HUDEP-2 (cell line): ENCODE measurements at regions not wholly inside any gene's neighbourhood (a gene's known extent, or its start where the extent isn't known, plus 50 kb on each side); places are given as distances from the start of the nearest gene placed in this dataset.

ENCODE experiments used
- DNase-seq, 76 experiments: peaks; one replicate each; lab custom pipeline; 2025; ENCODE audit not compliant: unreplicated experiment in 76 of 76; lab: John Stamatoyannopoulos, UW

DNA sequence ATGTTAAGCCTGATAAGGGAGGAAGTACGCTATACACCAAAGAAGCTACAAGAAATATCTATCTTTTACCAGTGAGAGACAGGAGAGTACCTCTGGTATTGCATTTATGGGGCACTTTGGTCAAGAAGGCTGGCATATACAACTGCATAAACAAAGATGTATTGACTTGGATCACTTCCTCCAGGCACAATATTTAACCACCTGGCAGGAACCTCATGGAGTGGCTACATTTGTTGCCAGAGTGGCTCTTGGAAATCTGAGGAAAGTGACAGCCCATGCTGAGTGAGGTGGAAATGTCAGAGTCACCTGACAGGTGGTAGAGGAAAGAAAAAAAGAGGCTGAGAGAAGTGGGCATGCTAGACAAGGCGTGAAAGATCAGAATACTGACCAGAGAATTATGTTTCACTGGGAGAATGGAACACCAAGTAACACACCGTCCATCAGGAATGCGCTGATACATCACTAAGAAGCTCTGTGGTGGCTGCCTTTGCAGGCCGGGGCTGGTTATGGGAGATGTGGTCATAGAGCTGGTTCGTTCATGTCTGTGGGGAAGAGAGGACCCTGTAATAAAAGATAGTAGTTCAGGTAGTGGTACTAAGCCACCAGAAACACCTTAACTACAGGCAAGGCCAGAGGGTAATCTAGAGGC is 61.4 kb upstream of the UFL1 start:
- no peak for DNase-seq

DNA sequence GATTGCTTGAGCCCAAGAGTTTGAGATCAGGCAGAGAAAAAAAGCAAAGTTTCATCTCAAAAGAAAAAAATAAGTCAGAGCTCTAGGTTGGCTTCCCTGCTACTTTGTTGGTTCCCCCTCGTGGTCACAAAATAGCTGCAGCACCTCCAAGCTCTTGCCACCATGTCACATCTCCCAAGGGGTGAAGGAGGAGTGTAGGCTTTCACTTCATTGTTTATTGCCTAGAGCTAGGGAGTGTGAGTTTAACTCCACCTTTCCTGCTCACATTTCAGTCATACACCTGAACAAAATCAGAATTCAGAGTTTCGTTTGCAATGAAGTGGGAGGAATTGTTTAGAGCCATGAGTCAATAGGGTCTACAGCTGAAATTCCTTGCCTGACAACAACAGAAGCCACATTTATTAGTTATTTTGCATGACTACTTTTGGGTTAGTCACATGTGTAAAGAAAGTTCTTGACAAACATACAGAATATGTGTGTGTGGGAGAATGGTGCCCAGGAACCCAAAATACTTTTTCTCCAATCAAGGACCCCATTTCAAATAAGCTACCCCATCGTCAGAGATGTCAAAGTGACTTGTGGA is 56.2 kb upstream of the UFL1 start:
- DNase-seq = no peak

DNA sequence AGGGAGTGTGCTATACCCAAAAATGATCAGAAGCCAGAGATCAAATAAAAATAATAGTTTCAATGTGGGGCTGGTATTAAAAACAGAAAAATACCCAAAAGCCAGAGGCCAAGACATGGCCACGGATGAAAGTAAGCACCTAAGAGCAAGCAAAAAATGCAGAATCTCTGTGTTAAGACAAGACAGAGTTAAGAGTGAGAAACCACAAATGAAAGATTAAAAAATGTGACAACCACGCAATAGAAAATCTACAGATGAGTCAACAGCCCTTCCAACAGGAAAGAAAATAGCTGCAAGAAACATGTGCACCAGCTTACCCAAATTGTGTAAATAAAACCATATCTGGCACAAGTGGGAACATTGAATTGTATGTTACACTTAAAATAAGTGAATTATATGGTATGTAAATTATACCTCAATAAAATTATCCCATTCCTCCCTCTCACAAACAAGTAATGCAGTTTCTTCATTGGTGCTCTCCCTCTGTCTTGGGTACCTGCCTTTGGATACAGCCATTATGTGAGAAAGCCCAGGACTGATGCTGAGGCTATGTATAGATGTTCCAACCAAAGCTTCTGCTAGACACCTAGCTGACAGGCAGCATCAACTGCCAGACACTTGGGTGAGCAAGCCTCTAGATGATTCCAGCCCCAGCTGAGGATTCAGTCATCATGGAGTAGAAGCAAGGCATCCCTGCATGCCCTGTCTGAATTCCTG is 55.3 kb upstream of the UFL1 start:
- no peak for DNase-seq

DNA sequence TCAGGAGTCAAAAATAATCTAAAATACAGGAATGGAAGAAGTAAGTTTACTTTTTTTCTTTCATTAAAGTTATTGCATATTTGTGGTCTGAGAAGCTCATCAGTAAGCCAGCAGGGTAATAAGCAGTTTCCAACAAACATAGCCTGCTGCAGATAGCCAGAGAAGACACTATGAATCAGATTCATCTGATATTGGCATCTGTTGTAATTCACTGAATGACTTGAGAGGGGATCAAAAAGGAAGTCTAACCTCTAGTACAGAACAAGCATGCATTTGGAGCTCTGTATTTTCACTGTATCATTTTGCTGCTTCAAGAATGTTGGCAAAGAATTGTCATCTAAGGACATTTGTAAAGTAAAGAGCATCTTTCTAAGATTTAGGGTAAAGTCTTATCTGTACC is 53.8 kb upstream of the UFL1 start:
- peak in 1 of 76 experiments; percentile 15 for DNase-seq

DNA sequence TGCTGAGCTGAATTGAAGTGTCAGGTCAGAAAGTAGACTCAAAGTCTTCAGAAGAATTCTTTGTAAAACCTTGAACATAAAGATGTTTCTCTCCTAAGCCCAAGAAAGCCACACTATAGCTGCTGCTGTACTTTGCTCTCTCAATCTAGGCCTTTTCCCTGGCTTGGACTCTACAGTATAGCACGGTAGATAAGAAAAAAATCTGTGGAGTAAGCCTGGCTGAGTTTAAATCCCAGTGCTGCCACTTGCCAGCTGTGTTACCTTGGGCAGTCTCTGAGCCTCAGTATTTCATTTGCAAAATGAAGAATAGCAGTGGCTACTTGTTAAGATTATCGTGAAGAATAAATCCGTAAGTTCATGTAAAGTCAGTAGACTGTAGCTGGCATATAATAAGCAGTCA is 53.3 kb upstream of the UFL1 start:
- peak in 2 of 76 experiments; percentile 26 to 33 for DNase-seq

DNA sequence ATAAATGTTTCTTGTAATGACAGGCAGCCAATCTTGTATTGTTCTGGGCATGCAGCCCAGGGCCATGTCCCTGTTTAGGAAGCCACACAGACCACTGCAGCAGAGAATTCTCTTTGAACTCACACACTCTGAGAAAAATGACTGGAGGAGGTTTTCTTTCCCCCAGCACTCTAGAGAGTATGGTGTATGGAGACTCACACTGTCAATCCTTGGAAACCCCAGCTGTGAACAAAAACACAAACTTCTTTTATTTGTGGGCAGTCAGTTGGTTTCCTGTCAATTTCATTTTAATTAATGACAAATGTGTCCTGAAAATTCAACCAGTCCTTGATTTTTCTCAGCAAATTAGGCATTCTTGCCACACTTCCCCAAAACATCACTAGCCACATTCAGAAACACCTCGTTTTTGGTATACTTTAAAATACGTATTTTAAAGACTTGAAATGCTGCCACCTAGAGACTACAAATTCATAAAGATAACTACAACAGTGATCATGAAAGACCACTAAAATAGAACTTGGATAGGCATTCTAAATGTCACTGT is 52.9 kb upstream of the UFL1 start:
- DNase-seq = peak in 22 of 76 experiments; percentile 5 to 78 (median 40)

DNA sequence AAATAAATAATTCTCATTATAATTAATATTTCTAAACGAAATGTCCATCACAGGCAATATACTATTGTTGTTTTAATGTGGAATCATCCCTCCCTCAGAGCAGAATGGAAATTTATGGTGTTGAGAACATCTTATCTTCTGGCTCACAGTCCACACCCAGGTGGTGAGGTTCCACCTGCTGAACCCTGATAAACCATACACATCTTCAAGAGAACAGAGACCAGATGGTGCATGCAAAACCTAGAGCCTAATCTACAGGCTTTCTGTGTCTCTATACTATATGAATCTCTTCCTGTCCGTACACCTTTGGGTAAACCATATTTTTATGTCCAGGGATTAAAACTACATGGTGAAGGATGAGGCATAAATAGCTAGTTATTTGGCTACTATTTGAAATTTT is 52.3 kb upstream of the UFL1 start:
- peak in 74 of 76 experiments; percentile 3 to 96 (median 72) for DNase-seq

DNA sequence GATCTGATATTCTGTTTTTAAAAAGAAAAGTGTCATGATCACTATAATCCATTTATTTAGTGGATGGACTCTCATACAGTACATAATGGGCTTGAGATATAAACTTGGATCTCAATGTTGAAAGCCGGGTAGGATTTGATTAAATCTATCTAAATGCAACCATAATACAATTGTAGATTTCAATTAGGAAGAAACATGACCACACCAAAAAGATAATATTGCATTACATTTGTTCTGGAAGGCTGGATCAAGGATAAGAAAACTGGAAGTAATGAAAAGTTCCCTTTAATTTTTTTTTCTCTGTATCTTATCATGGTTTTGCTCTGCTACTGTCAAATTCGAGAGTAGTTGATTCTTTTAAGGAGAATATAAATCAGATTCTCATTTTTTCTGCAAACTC is 51.3 kb upstream of the UFL1 start:
- peak in 1 of 76 experiments; percentile 39 for DNase-seq
